ENCODE measurements at regions not wholly inside any gene's neighbourhood (a gene's known extent, or its start where the extent isn't known, plus 50 kb on each side); places are given as distances from the start of the nearest gene placed in this dataset.

GRCh38 chr13:47454986-47455385 lies 546.1 kb downstream of the SUCLA2 start:
- Histone ChIP-seq H3K4me3 (ENCODE audit: control insufficient read depth in 2 of 3, extremely low read depth in 1 of 3, insufficient read depth in 2 of 3, low read depth in 1 of 3, low read length in 3 of 3) (no peak overlapping the region), H4K20me1 (ENCODE audit: control insufficient read depth, extremely low read depth, insufficient read depth, low read length) (no peaks in the 10 kb centered on the region), H3K27ac (ENCODE audit: control insufficient read depth, insufficient read depth, low read length) (no peak overlapping the region), H3K36me3 (ENCODE audit: control insufficient read depth in 2 of 2, extremely low read depth in 1 of 2, insufficient read depth in 2 of 2, low read length in 2 of 2) (no peaks in the 10 kb centered on the region), H3K9ac (ENCODE audit: control insufficient read depth, extremely low read depth, insufficient read depth, low read length) (no peak overlapping the region), H3K79me2 (ENCODE audit: control insufficient read depth, insufficient read depth, low read length) (no peaks in the 10 kb centered on the region), H2AFZ (ENCODE audit: control insufficient read depth, low read length) (no peak overlapping the region), H3K9me1 (ENCODE audit: control insufficient read depth, extremely low read depth, insufficient read depth, low read length) (no peaks in the 10 kb centered on the region), H3K4me2 (ENCODE audit: control insufficient read depth, extremely low read depth, insufficient read depth, low read depth, low read length) (no peak overlapping the region), H3K4me1 (ENCODE audit: control insufficient read depth, extremely low read depth, insufficient read depth, low read length) (no peaks in the 10 kb centered on the region), H3K9me3 (ENCODE audit: control insufficient read depth, low read depth, low read length) (no peaks in the 10 kb centered on the region), H3K27me3 (ENCODE audit: control insufficient read depth, extremely low read depth, insufficient read depth, low read length) (no peaks in the 10 kb centered on the region)
- no peak for FAIRE-seq
- dilution Hi-C loops (cut with MboI; ENCODE audit: extremely low pct_ligation_motif_present, low sequenced_read_pairs): no loop called here
- no peak for TF ChIP-seq CTCF (optimal IDR thresholded peaks at IDR 0.05 in 1 of 3, IDR thresholded peaks at IDR 0.05 in 1 of 3, conservative IDR thresholded peaks at IDR 0.05 in 1 of 3; ENCODE audit: extremely low read depth in 1 of 3, insufficient read depth in 2 of 3, low read length in 3 of 3)
- no peak for TF ChIP-seq EZH2 (IDR thresholded peaks at IDR 0.05; ENCODE audit: low read length)
- DNase-seq (ENCODE audit: low read depth, low spot score): no peak

GRCh38 chr13:47437406-47437805 lies 540.6 kb upstream of the HTR2A start:
- Histone ChIP-seq H3K4me3 (ENCODE audit: control insufficient read depth in 2 of 3, extremely low read depth in 1 of 3, insufficient read depth in 2 of 3, low read depth in 1 of 3, low read length in 3 of 3) (no peak overlapping the region), H4K20me1 (ENCODE audit: control insufficient read depth, extremely low read depth, insufficient read depth, low read length) (no peaks in the 10 kb centered on the region), H3K36me3 (ENCODE audit: control insufficient read depth in 2 of 2, extremely low read depth in 1 of 2, insufficient read depth in 2 of 2, low read length in 2 of 2) (no peaks in the 10 kb centered on the region), H3K27me3 (ENCODE audit: control insufficient read depth, extremely low read depth, insufficient read depth, low read length) (no peaks in the 10 kb centered on the region), H3K9ac (ENCODE audit: control insufficient read depth, extremely low read depth, insufficient read depth, low read length) (no peak overlapping the region), H3K9me3 (ENCODE audit: control insufficient read depth, low read depth, low read length) (no peaks in the 10 kb centered on the region), H3K4me2 (ENCODE audit: control insufficient read depth, extremely low read depth, insufficient read depth, low read depth, low read length) (no peak overlapping the region), H3K9me1 (ENCODE audit: control insufficient read depth, extremely low read depth, insufficient read depth, low read length) (no peaks in the 10 kb centered on the region), H2AFZ (ENCODE audit: control insufficient read depth, low read length) (no peak overlapping the region), H3K79me2 (ENCODE audit: control insufficient read depth, insufficient read depth, low read length) (no peaks in the 10 kb centered on the region), H3K4me1 (ENCODE audit: control insufficient read depth, extremely low read depth, insufficient read depth, low read length) (no peaks in the 10 kb centered on the region), H3K27ac (ENCODE audit: control insufficient read depth, insufficient read depth, low read length) (no peak overlapping the region)
- dilution Hi-C loops (cut with MboI; ENCODE audit: extremely low pct_ligation_motif_present, low sequenced_read_pairs): no loop called here
- DNase-seq (ENCODE audit: low read depth, low spot score) (no peak), FAIRE-seq (no peak)
- TF ChIP-seq CTCF (optimal IDR thresholded peaks at IDR 0.05 in 1 of 3, IDR thresholded peaks at IDR 0.05 in 1 of 3, conservative IDR thresholded peaks at IDR 0.05 in 1 of 3; ENCODE audit: extremely low read depth in 1 of 3, insufficient read depth in 2 of 3, low read length in 3 of 3) (no peak), EZH2 (IDR thresholded peaks at IDR 0.05; ENCODE audit: low read length) (no peak)
